CD14-positive monocyte (primary cell): ENCODE measurements at regions not wholly inside any gene's neighbourhood (a gene's known extent, or its start where the extent isn't known, plus 50 kb on each side); places are given as distances from the start of the nearest gene placed in this dataset.

Experiments used
- DNase-seq, 3 donors: peaks; one replicate each; pipeline ENCODE4 v3.0.0-alpha.2; 2011 to 2022
- H2AFZ ChIP-seq: 2 replicates; pipeline ENCODE4 v1.6.0; 2012; ENCODE audit warnings: mild to moderate bottlenecking, low read depth, low read length, inconsistent platforms; ENCODE audit not compliant: insufficient read depth, poor library complexity, severe bottlenecking
- H3K27ac ChIP-seq, 2 donors: 1 replicate in 1 of 2; 2 replicates in 1 of 2; pipeline ENCODE4 v1.5.1; 2012 to 2013; ENCODE audit warnings: low read length in 2 of 2, control low read depth in 1 of 2, inconsistent platforms in 1 of 2, low read depth in 1 of 2, mild to moderate bottlenecking in 1 of 2
- H3K27me3 ChIP-seq, 2 donors: one replicate each; pipeline versions ENCODE4 v1.6.0 to v1.6.1; 2011 to 2013; ENCODE audit warnings: low read length in 2 of 2; ENCODE audit not compliant: control insufficient read depth in 2 of 2, insufficient read depth in 2 of 2
- H3K36me3 ChIP-seq, 2 donors: replicated peaks in 1 of 2; 1 replicate in 1 of 2; 2 replicates in 1 of 2; pipeline versions ENCODE4 v1.5.1 to v1.6.1; 2012 to 2013; ENCODE audit warnings: low read length in 2 of 2, control low read depth in 1 of 2, inconsistent platforms in 1 of 2, mild to moderate bottlenecking in 1 of 2; ENCODE audit not compliant: insufficient read depth in 2 of 2, control insufficient read depth in 1 of 2
- H3K4me1 ChIP-seq, 2 donors: 1 replicate in 1 of 2; 2 replicates in 1 of 2; pipeline versions ENCODE4 v1.5.1 to v1.6.1; 2012 to 2013; ENCODE audit warnings: low read length in 2 of 2, control low read depth in 1 of 2, inconsistent platforms in 1 of 2, mild to moderate bottlenecking in 1 of 2, moderate library complexity in 1 of 2; ENCODE audit not compliant: insufficient read depth in 2 of 2, control insufficient read depth in 1 of 2
- H3K4me2 ChIP-seq: replicated peaks from 2 replicates; pipeline ENCODE3; 2012; ENCODE audit warnings: low read length, moderate library complexity, mild to moderate bottlenecking; ENCODE audit not compliant: poor library complexity, severe bottlenecking; ENCODE audit errors: extremely low read depth
- H3K4me3 ChIP-seq, 3 experiments: fragments of 200-600 bp in 1 of 3; sonication (generic) in 1 of 3; replicated peaks in 1 of 3; 1 replicate in 2 of 3; 2 replicates in 1 of 3; pipeline ENCODE4 v1.5.1; 2011 to 2013; ENCODE audit warnings: low read length in 3 of 3, mild to moderate bottlenecking in 3 of 3, control low read depth in 2 of 3, low read depth in 2 of 3, inconsistent platforms in 1 of 3, moderate library complexity in 1 of 3
- H3K79me2 ChIP-seq: 2 replicates; pipeline ENCODE4 v1.6.0; 2012; ENCODE audit warnings: mild to moderate bottlenecking, control low read depth, inconsistent platforms, low read length, moderate library complexity; ENCODE audit not compliant: insufficient read depth
- H3K9ac ChIP-seq: 2 replicates; pipeline ENCODE4 v1.6.0; 2017; ENCODE audit warnings: low read length, mild to moderate bottlenecking; ENCODE audit not compliant: insufficient read depth, poor library complexity, severe bottlenecking
- H3K9me3 ChIP-seq, 2 donors: replicated peaks in 1 of 2; 1 replicate in 1 of 2; 2 replicates in 1 of 2; pipeline versions ENCODE4 v1.5.1 to v1.6.1; 2012 to 2013; ENCODE audit warnings: low read length in 2 of 2, control low read depth in 1 of 2; ENCODE audit not compliant: control insufficient read depth in 1 of 2, insufficient read depth in 1 of 2
- H4K20me1 ChIP-seq: 2 replicates; pipeline ENCODE4 v1.6.0; 2012; ENCODE audit warnings: mild to moderate bottlenecking, low read length, control low read depth, moderate library complexity; ENCODE audit not compliant: insufficient read depth
- H3K27ac Mint-ChIP-seq, 7 donors: one replicate each; pipeline ENCODE4 v1.8.0; 2020; ENCODE audit warnings: mild to moderate bottlenecking in 7 of 7, mixed read lengths in 7 of 7, moderate library complexity in 6 of 7, inconsistent platforms in 2 of 7
- H3K27me3 Mint-ChIP-seq, 3 donors: one replicate each; pipeline ENCODE4 v1.8.0; 2021 to 2022; ENCODE audit warnings: low read depth in 3 of 3, mild to moderate bottlenecking in 3 of 3, mixed read lengths in 3 of 3, moderate library complexity in 3 of 3, inconsistent platforms in 1 of 3
- H3K36me3 Mint-ChIP-seq, 2 donors: one replicate each; pipeline ENCODE4 v1.8.0; 2020; ENCODE audit warnings: mixed read lengths in 2 of 2, inconsistent platforms in 1 of 2, mild to moderate bottlenecking in 1 of 2
- H3K4me1 Mint-ChIP-seq: one replicate; pipeline ENCODE4 v1.8.0; 2020; ENCODE audit warnings: mild to moderate bottlenecking, mixed read lengths
- H3K4me3 Mint-ChIP-seq, 2 donors: one replicate each; pipeline ENCODE4 v1.8.0; 2020; ENCODE audit warnings: mild to moderate bottlenecking in 2 of 2, mixed read lengths in 2 of 2, moderate library complexity in 1 of 2
- H3K9me3 Mint-ChIP-seq, 7 donors: one replicate each; pipeline ENCODE4 v1.8.0; 2020 to 2022; ENCODE audit warnings: mixed read lengths in 7 of 7, mild to moderate bottlenecking in 6 of 7, moderate library complexity in 6 of 7, inconsistent platforms in 2 of 7
- CTCF ChIP-seq: fragments of 200-600 bp; IDR thresholded peaks from one replicate; pipeline ENCODE4 v1.8.0; 2022; ENCODE audit warnings: antibody characterized with exemption, mild to moderate bottlenecking
- WGBS: methylation state at CpG from one replicate; pipeline ENCODE4 v1.1.5; 2013; ENCODE audit warnings: missing lambda C conversion rate; ENCODE audit not compliant: insufficient coverage; 5-methylcytosine and 5-hydroxymethylcytosine counted together
- intact Hi-C, 2 donors: fragments of 100-400 bp; cut with micrococcal nuclease; formaldehyde crosslinking; loops; one replicate each; pipeline versions ENCODE4 v1.15.0 to v1.15.1; 2023

DNA sequence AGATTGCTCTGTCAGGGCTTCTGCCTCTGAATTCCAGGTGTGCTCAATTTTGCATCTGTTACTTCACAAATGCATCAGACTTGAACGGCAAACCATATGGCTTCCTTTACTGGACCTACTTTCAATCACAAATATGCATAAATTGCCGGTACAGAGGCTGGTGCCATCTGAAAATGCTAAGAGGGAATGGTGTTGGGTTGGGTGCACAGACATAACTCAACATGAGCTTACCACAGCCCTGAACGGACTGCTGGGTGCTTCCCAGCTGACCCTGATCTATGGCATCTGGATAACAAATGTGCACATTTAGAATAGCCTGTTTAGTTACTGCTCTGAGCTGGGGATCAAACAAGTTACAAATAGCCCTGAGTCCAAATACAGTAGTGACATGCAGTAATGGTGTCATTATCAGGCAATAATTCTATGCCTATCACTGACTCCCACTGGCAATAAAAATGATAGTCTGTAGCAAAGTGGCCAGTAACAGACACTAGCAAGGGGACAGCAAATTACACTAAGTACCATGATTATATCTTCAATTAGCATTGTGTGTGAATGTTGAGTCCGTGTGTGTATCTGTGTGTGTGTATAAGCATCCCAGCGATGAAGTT is 927.3 kb downstream of the DIAPH3 start:
- Histone ChIP-seq H2AFZ (no peak overlapping the region), H3K79me2 (no peaks in the 10 kb centered on the region), H3K4me1 (no peaks in the 10 kb centered on the region), H3K36me3 (no peaks in the 10 kb centered on the region), H3K9ac (no peak overlapping the region), H3K27ac (no peak overlapping the region), H3K4me2 (no peak overlapping the region), H3K4me3 (no peak overlapping the region), H3K27me3 (no peaks in the 10 kb centered on the region), H3K9me3 (no peaks in the 10 kb centered on the region), H4K20me1 (no peaks in the 10 kb centered on the region)
- no peak for DNase-seq
- Mint-ChIP-seq H3K36me3 (no peaks in the 10 kb centered on the region), H3K27me3 (no peaks in the 10 kb centered on the region), H3K9me3 (peaks cover 0 to 9% (median 0%) of the 10 kb centered on the region in 7 donors), H3K4me3 (no peak overlapping the region), H3K27ac (no peak overlapping the region), H3K4me1 (no peaks in the 10 kb centered on the region)
- TF ChIP-seq CTCF = no peak
- intact Hi-C loops = no loop called here
- WGBS = 60% methylated on average over 1 of the region's 5 CpGs

DNA sequence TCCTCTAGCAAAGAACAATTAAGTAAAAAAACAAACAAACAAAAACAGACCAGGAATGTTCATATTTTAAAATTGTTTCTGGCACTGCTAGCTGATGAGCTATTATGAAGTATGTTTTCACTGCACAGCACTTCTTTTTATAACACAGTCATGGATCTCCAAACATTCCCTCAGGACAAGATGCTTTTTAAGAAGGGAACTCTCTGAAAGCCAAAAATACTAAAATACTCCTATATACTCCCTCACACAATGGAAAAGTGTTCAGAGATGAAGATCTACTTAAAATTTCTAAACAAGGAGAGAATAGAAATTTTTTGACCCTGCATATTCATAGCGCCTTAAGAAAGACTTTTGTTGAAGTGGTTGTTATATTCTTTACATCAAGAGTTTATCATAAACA is 926.8 kb downstream of the DIAPH3 start:
- no peak overlapping the region for H3K27ac Mint-ChIP-seq
- H3K36me3 Mint-ChIP-seq = no peaks in the 10 kb centered on the region
- no peak for TF ChIP-seq CTCF
- H3K4me1 ChIP-seq = no peaks in the 10 kb centered on the region
- H3K27ac ChIP-seq = no peak overlapping the region
- no peak for DNase-seq
- no peaks in the 10 kb centered on the region for H3K27me3 ChIP-seq
- no peak overlapping the region for H3K4me3 ChIP-seq
- no peak overlapping the region for H3K4me2 ChIP-seq
- H3K9ac ChIP-seq = no peak overlapping the region
- H2AFZ ChIP-seq = no peak overlapping the region
- H3K27me3 Mint-ChIP-seq = no peaks in the 10 kb centered on the region
- intact Hi-C loops = no loop called here
- no peak overlapping the region for H3K4me3 Mint-ChIP-seq
- H3K36me3 ChIP-seq = no peaks in the 10 kb centered on the region
- H4K20me1 ChIP-seq = no peaks in the 10 kb centered on the region
- peaks cover 0 to 9% (median 0%) of the 10 kb centered on the region in 7 donors for H3K9me3 Mint-ChIP-seq
- no CpG with 5 or more reads among the region's 1 CpG for WGBS
- H3K4me1 Mint-ChIP-seq = no peaks in the 10 kb centered on the region
- no peaks in the 10 kb centered on the region for H3K9me3 ChIP-seq
- H3K79me2 ChIP-seq = no peaks in the 10 kb centered on the region
